CD4-positive, alpha-beta T cell treated with Interferon alpha-2 for 1 hour (primary cell): ENCODE measurements at regions not wholly inside any gene's neighbourhood (a gene's known extent, or its start where the extent isn't known, plus 50 kb on each side); places are given as distances from the start of the nearest gene placed in this dataset.
"Not testable (repeated sequence)": the region's sequence is repeated elsewhere in the genome, so short reads cannot be mapped to it uniquely, and the experiment has no call there.

Experiments
- DNase-seq, 2 donors: peaks; one replicate each; pipeline ENCODE4 v3.0.0-alpha.2; 2020 to 2022

GRCh38 chrX:27404366-27404765, 58.8 kb downstream of the PPP4R3C start:
- DNase-seq, result no peak

DNA sequence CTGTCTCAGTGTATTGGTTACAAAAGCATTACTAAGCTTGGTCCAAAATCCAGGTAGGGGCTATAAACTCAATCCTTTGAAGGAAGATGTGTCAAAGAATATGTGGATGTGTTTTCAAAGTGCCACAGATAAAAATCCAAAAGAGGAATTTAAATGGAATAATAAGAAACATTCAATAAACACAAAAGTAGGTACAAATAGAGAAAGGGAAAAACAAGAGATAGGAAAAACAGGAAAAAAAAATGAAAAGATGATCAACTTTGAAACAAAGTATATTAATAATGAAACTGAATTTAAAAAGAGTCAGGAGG, 64.0 kb downstream of the PPP4R3C start:
- no peak for DNase-seq

- no peak for DNase-seq
Observed at GRCh38 chrX:27391623-27392022, 71.5 kb downstream of the PPP4R3C start.

- no peak for DNase-seq
Observed at GRCh38 chrX:27381419-27381818, 81.7 kb downstream of the PPP4R3C start.

DNA sequence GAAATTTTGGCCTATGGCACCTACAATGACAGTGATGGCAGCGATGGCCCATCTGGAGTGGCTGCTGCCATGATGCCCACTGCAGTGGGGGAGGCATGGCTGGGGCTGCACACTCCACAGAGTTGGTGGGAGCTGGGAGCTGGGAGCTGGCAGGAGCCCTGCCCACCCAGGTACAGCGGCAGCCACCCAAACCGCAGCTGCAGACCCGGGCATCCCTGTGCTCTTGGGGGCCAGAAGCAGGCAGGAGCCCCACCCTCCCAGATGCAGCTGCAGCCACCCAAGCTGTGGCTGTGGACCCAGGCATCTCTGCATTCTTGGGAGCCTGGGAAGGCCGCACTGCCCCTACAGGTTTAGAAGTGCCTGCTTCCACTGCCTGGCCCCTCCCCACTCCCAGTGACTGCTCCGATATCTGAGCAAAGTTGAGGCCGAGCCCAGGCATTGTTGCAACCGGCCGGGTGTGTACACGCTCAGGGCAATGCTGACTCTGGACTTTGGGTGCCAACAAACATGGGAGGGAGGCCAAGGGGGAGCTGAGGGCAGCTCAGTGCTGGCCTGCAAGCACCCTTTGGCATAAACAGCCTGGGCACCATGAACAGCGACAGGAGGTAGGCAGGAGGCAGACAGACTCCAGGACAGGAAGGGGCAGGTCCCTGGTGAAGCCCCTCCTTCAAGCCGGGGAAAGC, 82.8 kb downstream of the PPP4R3C start:
- no peak for DNase-seq

DNA sequence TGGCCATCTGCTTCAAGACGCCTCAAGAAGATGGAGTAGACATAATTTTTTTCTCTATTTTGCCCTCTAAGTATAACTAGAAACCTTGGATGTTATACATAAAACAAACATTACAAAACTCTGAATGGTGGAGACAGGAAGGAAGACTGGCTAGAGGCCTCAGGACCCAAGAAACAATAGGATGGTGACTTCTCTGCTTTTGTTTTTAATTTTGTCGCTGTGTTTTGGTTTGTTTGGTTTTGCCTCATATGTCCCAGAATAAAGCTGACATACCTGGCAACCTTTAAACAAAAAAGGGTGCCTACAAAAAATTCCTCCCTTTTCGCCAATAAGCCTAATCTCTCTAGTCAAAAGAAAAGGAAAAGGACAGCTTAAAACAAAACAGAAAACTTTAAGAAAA, 109.1 kb downstream of the PPP4R3C start:
- DNase-seq, result no peak

- no peak for DNase-seq
Observed at GRCh38 chrX:27350476-27350875, 112.7 kb downstream of the PPP4R3C start.

DNA sequence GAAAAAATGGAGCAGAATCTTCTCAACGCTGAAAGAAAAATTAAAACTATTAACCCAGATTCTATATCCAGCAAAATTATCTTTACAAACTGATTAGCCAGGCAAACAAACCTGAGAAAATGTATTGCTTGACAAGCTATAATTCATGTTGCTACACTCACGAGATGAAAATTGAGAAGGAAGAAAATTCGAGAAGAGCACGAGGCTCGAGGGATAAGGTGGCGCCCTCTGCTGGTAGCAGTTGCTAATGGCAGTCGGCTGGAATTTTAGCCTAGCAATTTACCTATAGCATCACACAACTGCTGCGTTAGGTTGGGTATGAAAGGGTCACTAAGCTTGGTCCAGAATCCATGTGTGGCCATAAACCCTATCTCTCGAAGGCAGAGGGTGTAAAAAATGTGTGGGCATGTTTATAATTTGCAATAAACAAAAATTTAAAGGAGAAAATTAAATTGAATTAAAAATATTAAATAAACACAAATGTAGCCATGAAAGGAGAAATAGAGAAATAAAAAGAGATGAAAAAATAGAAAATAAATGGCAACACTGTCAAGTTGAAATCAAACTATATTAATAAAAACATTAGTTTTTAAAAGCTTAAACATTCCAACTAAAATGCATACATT, 126.6 kb downstream of the PPP4R3C start:
- DNase-seq, result peak in 1 of 2 donors; percentile 4

- no peak for DNase-seq
Observed at GRCh38 chrX:27321632-27322031, 141.5 kb downstream of the PPP4R3C start.

DNA sequence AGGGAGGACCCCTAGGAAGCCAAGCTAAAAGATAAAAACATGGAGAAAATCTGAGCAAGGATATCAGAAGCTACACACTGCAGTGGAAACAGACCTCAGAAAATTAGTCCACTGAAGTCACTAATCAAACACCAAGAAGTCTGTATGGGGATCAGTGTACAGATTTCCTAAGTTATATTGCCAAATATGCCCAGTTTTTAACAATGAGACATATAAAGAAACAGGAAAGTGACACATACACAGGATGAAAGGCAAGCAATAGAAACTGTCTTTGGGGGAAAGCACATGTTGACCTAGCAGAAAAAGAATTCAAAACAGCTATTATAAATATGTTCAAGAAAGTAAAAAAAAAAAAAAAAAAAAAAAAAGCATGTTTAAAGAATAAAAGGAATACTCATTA, 153.7 kb downstream of the PPP4R3C start:
- no peak for DNase-seq

- DNase-seq, result no peak
Observed at GRCh38 chrX:27307546-27307945, 155.6 kb downstream of the PPP4R3C start.

GRCh38 chrX:27292552-27292951, 170.6 kb downstream of the PPP4R3C start:
- not testable (repeated sequence) for DNase-seq

DNA sequence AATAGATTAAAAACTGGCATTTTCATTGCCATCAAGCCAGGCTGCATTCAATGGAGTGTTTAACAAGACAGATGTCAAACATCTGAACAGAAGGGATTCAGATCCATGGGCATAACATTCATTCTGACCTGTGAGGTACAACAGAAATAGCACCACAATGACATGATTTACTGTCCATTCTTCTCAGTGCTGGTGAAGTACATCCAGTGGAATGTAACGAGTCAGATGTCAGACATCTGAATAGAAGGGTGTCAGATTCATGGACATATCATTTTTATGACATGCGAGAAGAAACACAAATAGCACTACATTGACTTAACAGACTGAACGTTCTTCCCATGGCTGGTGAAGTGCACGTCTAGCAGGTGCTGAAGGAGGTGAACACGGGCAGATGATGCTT, 186.4 kb downstream of the PPP4R3C start:
- DNase-seq, result no peak

GRCh38 chrX:27254656-27255055, 208.5 kb downstream of the PPP4R3C start:
- no peak for DNase-seq

DNA sequence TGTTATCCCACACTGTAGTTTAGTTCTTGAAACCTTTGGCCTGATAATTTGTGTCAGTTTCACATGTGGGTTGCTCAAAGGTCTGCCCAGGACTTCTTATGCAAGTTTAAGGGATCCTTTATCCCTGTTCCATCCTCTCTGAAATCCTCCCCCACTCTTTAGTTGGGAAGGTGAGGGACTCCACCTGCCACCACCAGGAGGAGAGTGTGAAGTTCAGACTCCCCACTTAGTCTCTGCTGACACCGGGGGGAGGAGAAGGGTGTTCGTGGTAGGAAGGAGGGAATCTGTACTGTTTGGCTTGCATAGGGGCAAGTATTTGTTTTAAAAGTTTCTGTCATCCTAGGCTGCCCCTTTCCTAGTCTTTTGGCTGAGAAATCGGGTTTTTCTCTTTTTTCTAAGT, 211.8 kb downstream of the PPP4R3C start:
- DNase-seq, result no peak

- DNase-seq, result no peak
Observed at GRCh38 chrX:27242581-27242980, 220.6 kb downstream of the PPP4R3C start.

DNA sequence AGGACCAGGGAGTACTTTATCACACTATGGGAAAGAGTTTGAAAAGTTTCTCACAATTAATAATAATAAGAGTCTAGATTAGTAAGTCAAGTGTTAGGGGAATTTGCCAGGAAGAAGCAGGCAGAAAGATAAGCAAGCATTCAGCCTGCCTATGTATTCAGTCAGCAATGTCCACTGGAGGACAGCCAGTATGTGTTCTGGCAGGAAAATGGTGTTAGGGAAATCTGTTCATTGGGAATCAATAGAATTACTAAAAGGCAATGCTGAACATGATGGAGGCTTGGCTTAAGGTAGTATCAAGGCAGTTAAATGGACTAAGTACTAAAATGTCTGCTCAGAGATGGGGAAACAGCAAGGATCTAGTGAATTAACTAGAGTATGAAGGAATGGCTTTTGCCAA, 221.2 kb downstream of the PPP4R3C start:
- no peak for DNase-seq

DNA sequence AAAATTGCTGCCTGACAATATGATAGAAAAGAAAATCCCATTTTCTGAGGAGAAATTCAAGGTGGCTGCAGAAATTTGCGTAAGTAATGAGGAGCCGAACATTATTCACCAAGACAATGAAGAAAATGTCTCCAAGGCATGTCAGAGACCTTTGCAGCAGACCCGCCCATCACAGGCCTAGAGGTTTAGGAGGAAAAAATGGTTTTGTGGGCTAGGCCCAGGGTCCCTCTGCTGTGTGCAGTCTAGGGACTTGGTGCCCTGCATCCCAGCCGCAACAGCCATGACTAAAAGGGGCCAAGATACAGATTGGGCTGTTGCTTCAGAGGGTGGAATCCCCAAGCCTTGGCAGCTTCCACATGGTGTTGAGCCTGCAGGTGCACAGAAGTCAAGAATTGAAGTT, 223.1 kb downstream of the PPP4R3C start:
- not testable (repeated sequence) for DNase-seq

DNA sequence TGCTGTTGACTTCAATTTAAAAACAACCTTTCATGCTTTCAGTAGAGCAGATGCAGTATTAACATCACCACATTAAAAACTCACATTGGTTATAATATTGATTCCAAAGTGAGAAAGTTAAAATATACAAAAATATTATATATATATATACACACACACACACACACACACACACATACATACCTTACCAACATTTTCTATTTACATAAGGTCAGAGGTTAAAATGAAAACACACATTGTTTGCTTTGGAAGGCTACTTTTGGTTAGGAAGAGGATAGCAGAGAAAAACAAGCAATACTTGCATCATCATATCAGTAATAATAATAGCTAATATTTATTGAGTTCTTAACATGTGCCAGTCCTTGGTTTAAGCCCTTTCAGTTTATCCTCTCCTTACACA, 226.5 kb downstream of the PPP4R3C start:
- no peak for DNase-seq

DNA sequence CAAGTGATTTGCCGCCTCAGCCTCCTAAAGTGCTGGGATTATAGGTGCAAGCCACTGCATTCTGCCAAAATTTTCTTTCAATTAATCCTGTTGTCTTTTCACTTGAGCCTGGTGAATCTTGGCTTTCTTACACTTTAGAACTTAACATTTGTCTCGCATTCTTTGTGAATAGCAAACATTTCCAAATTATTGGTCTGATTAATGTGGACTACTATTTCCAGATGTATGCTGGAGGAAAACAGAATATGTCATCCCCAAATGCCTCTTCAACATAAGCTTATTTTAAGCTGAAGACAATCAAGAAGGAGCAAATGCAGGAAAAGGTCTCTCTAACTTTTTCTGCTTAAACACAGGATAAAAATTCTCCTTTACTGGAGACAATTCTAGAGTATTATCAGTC, 233.4 kb downstream of the PPP4R3C start:
- no peak for DNase-seq

DNA sequence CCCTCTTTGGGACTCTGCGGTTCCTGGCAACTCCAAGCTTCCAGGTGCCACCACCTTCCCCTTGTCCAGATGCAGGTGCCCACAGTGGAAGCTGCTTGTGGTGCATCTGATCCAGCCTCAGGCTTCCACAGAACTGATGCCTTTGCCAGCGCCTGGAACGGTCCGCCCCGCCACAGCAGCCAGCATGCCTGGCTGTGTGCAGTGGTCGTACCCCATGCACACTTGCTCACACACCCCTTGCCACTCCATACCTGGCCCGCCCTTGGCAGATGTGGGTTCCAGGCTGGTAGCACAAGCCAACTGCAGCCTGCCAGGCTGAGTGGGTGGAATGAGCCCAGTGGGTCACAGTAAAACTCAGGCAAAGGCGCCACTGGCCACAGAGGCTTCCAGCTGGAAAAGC, 240.5 kb downstream of the PPP4R3C start:
- DNase-seq, result no peak

DNA sequence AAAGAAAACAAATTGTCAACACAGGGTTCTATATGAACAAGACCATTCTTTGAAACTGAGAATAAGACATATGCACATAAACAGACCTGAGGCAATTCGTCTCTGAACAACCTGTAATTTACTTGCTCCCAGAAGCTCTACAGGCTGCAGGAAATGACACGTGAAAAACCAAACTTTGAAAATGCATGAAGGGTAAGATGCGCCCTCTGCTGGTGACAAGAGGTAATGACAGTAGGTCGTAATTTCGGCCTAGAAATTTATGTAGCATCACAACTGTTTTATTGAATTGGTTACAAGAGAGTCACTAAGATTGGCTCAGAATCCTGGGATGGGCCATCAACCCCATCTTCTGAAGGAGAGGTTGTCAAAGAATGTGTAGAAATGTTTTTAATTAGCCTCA, 276.5 kb downstream of the PPP4R3C start:
- peak; percentile 6 to 17 for DNase-seq

- DNase-seq, result no peak
Observed at GRCh38 chrX:27163236-27163635, 299.9 kb downstream of the PPP4R3C start.

- DNase-seq, result no peak
Observed at GRCh38 chrX:27162496-27162895, 300.6 kb downstream of the PPP4R3C start.

DNA sequence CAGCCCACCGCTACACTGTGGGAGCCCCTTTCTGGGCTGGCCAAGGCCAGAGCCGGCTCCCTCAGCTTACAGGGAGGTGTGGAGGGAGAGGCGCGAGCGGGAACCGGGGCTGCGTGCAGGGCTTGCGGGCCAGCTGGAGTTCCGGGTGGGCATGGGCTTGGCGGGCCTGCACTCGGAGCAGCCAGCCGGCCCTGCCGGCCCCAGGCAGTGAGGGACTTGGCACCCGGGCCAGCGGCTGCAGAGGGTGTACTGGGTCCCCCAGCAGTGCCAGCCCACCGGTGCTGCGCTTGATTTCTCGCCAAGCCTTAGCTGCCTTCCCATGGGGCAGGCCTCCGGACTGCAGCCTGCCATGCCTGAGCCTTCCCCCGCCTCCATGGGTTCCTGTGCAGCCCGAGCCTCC, 306.2 kb downstream of the PPP4R3C start:
- DNase-seq, result not testable (repeated sequence)
